ENCODE measurements at regions not wholly inside any gene's neighbourhood (a gene's known extent, or its start where the extent isn't known, plus 50 kb on each side); places are given as distances from the start of the nearest gene placed in this dataset.
"Not testable (repeated sequence)": the region's sequence is repeated elsewhere in the genome, so short reads cannot be mapped to it uniquely, and the experiment has no call there.

- no peak for DNase-seq (ENCODE audit: low spot score)
- in situ Hi-C loops (cut with MboI; ENCODE audit: low pct_unique_long_range_greater_than_20kb, low sequenced_read_pairs, unreplicated experiment), result no loop called here
- no peak for TF ChIP-seq CTCF (IDR thresholded peaks at IDR 0.05; ENCODE audit: extremely low read depth, insufficient read depth, missing control alignments)
These were observed 256.4 kb downstream of the NUAK1 start for GRCh38 chr12:105882404-105882803.

DNA sequence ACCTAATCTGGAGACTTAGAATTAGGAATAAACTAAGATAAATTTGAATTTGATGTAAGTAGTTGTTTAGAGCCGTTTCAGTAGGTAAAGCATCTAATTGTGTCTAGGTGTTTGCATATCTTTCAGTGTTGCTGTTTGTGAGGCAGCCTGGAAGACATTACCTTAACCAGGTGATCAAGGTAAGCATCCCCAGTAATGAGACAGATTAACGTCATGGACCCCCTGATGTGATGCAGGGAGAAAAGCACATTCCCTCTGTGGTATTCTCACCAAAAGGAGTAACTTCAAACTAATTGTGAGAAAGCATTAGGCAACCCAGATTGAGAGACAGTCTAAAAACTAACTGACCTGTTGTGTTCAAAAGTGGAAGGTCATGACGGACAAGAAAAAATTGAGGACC, 251.6 kb downstream of the NUAK1 start:
- in situ Hi-C loops (cut with MboI; ENCODE audit: low pct_unique_long_range_greater_than_20kb, low sequenced_read_pairs, unreplicated experiment), result no loop called here
- no peak for DNase-seq (ENCODE audit: low spot score)
- no peak for TF ChIP-seq CTCF (IDR thresholded peaks at IDR 0.05; ENCODE audit: extremely low read depth, insufficient read depth, missing control alignments)

DNA sequence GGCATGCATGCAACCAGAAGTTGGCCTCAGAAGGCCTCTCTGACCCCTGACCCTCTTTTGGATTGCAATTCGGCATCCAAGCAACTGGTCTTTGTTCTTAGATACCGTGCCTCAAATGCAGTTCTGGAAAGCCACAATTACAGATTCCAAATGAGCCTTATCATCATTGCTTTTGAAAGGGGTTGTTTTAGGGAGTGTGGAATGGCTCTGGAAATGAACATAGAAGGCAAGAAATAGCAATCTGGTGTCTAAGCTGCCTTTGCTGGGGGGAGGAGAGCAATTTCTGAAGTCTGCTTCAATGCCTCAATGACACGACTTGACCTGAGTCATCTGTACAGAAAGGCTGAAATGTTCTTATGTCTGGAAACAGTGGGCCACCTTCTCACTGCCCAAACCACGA, 250.1 kb downstream of the NUAK1 start:
- no peak for TF ChIP-seq CTCF (IDR thresholded peaks at IDR 0.05; ENCODE audit: extremely low read depth, insufficient read depth, missing control alignments)
- no peak for DNase-seq (ENCODE audit: low spot score)
- in situ Hi-C loops (cut with MboI; ENCODE audit: low pct_unique_long_range_greater_than_20kb, low sequenced_read_pairs, unreplicated experiment), result no loop called here

DNA sequence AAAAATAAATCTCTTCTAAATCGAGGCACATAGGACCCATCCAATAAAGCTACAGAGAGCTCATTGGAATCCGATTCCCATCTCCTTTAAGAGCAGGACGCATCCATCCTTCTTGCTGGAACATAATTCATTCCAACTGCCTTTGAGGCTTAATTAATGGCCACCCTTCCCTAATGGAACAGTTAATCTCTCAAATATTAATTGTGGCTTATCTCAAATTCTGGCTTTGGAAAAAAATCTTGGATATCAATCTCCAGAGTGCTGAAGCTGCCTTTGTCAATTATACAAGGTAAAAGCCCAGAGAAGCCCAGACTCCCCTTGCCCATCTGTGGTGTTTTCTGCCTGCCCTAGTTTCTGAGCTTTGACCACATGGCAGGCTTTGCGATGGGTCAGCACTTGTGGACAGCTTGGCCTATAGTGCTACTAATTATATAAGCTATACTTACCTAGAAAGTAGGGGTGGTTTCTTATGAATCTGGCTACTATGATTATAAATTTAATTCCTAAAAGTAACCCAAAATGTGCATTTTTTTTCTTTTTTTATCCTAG, 246.3 kb downstream of the NUAK1 start:
- no peak for DNase-seq (ENCODE audit: low spot score)
- TF ChIP-seq CTCF (IDR thresholded peaks at IDR 0.05; ENCODE audit: extremely low read depth, insufficient read depth, missing control alignments), result no peak
- in situ Hi-C loops (cut with MboI; ENCODE audit: low pct_unique_long_range_greater_than_20kb, low sequenced_read_pairs, unreplicated experiment), result no loop called here

DNA sequence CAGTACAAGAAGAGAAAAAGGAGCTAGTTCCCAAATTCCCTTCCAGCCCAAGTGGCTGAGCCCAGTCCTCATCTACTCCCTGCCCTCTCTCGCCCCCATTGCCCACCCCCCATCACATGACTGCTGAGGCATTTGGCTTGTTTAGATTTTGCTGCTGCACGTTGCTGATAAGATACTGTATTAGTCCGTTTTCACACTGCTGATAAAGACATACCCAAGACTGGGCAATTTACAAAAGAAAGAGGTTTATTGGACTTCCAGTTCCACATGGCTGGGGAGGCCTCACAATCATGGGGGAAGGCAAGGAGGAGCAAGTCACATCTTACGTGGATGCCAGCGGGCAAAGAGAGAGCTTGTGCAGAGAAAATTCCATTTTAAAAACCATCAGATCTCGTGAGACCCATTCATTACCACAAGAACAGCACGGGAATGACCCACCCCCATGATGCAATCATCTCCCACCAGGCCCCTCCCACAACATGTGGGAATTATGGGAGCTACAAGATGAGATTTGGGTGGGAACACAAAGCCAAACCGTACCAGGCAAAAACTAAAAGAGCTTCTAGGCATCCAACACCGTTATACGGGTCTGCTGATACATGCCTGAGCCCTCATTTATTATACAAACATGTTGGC, 243.4 kb downstream of the NUAK1 start:
- DNase-seq (ENCODE audit: low spot score); in situ Hi-C loops (cut with MboI; ENCODE audit: low pct_unique_long_range_greater_than_20kb, low sequenced_read_pairs, unreplicated experiment): not testable (repeated sequence)

- no peak for DNase-seq (ENCODE audit: low spot score)
- TF ChIP-seq CTCF (IDR thresholded peaks at IDR 0.05; ENCODE audit: extremely low read depth, insufficient read depth, missing control alignments), result no peak
- in situ Hi-C loops (cut with MboI; ENCODE audit: low pct_unique_long_range_greater_than_20kb, low sequenced_read_pairs, unreplicated experiment), result no loop called here
These were observed 241.4 kb downstream of the NUAK1 start for GRCh38 chr12:105897311-105897725.

DNA sequence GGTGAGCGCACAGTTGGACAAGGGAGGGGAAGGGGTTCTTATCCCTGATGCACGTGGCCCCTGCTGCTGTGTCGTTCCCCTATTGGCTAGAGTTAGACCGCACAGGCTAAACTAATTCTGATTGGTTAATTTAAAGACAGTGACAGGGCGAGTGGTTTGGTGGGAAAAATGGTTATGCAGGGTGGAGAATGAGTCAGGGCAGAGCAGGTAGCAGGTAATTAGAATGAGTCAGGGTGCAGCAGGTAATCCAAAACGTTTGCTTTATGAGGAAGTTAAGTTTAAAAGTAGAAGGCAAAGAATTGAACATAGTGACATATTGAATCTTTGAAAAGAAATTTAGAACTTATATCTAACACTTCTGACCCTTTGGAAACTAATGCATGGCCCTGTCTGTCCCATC, 240.5 kb downstream of the NUAK1 start:
- DNase-seq (ENCODE audit: low spot score); in situ Hi-C loops (cut with MboI; ENCODE audit: low pct_unique_long_range_greater_than_20kb, low sequenced_read_pairs, unreplicated experiment): not testable (repeated sequence)

DNA sequence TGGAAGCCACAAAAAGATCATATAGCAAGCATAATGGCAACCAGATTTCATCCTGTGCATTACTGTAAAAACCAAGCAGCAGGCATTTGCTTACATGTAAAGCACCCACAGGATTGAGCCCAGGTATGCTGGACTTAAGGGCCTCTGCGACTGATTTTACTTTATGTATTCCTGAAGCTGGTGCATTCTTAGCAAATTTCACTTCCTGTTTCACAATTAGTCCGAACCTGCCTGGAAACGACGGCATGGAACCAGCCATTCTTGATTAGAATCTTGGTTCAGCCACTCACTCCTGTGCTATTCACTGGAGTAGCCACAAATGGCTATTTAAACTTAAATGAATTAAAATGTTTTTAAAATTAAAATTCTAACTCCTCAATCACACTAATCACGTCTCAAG, 239.2 kb downstream of the NUAK1 start:
- in situ Hi-C loops (cut with MboI; ENCODE audit: low pct_unique_long_range_greater_than_20kb, low sequenced_read_pairs, unreplicated experiment), result no loop called here
- DNase-seq (ENCODE audit: low spot score), result no peak
- TF ChIP-seq CTCF (IDR thresholded peaks at IDR 0.05; ENCODE audit: extremely low read depth, insufficient read depth, missing control alignments), result no peak

All from GM13977 (cell line).